Peyer's patch (tissue), 4 donors: ENCODE measurements at regions not wholly inside any gene's neighbourhood (a gene's known extent, or its start where the extent isn't known, plus 50 kb on each side); places are given as distances from the start of the nearest gene placed in this dataset.

Source experiments
- DNase-seq, 3 donors: peaks; one replicate each; pipeline ENCODE4 v3.0.0-alpha.2; 2017 to 2019
- H3K27ac ChIP-seq, 4 donors: fragments of 200-600 bp; sonication (generic); one replicate each; pipeline ENCODE4 v1.5.1; 2016 to 2019
- H3K27me3 ChIP-seq, 2 donors: fragments of 200-600 bp; sonication (generic); one replicate each; pipeline ENCODE4 v1.5.1; 2019
- H3K36me3 ChIP-seq, 3 donors: fragments of 200-600 bp; sonication (generic); one replicate each; pipeline ENCODE4 v1.5.1; 2016 to 2019
- H3K4me1 ChIP-seq, 4 donors: fragments of 200-600 bp; sonication (generic); one replicate each; pipeline ENCODE4 v1.5.1; 2016 to 2019
- H3K4me3 ChIP-seq, 4 donors: fragments of 200-600 bp; sonication (generic); 1 replicate in 3 of 4; 2 replicates in 1 of 4; pipeline ENCODE4 v1.5.1; 2016 to 2019; ENCODE audit warnings: mild to moderate bottlenecking in 1 of 4
- H3K9me3 ChIP-seq, 4 donors: fragments of 200-600 bp; sonication (generic); one replicate each; pipeline ENCODE4 v1.5.1; 2016 to 2019; ENCODE audit warnings: mild to moderate bottlenecking in 1 of 4
- CTCF ChIP-seq, 6 experiments: fragments of 450-650 bp in 4 of 6; fragments of 200-600 bp in 2 of 6; sonication (generic) in 1 of 6; IDR thresholded peaks; one replicate each; pipeline ENCODE4 v1.5.1; 2017 to 2019; ENCODE audit warnings: antibody characterized with exemption in 6 of 6, mild to moderate bottlenecking in 3 of 6, moderate library complexity in 1 of 6
- POLR2A ChIP-seq, 2 donors: fragments of 450-650 bp; IDR thresholded peaks; one replicate each; pipeline ENCODE4 v1.5.1; 2017; ENCODE audit warnings: antibody characterized with exemption in 2 of 2, mild to moderate bottlenecking in 2 of 2, moderate library complexity in 2 of 2

- H3K4me3 ChIP-seq: no peak overlapping the region
- TF ChIP-seq CTCF (IDR thresholded peaks at IDR 0.05) (no peak), POLR2A (IDR thresholded peaks at IDR 0.05) (no peak)
- no peak overlapping the region for H3K27ac ChIP-seq
- H3K36me3 ChIP-seq: no peaks in the 10 kb centered on the region
- no peaks in the 10 kb centered on the region for H3K9me3 ChIP-seq
- no peaks in the 10 kb centered on the region for H3K27me3 ChIP-seq
- no peak for DNase-seq
- no peaks in the 10 kb centered on the region for H3K4me1 ChIP-seq
Measured at GRCh38 chr13:65560936-65561335, 1669.2 kb downstream of the PCDH9 start.

- no peaks in the 10 kb centered on the region for H3K27me3 ChIP-seq
Measured at GRCh38 chr13:65555962-65556361, 1674.2 kb downstream of the PCDH9 start.

GRCh38 chr13:65553096-65553727, 1676.9 kb downstream of the PCDH9 start:
- TF ChIP-seq POLR2A (IDR thresholded peaks at IDR 0.05): no peak
- TF ChIP-seq CTCF (IDR thresholded peaks at IDR 0.05): no peak
- Histone ChIP-seq H3K27me3 (no peaks in the 10 kb centered on the region), H3K4me1 (no peaks in the 10 kb centered on the region), H3K9me3 (no peaks in the 10 kb centered on the region), H3K36me3 (no peaks in the 10 kb centered on the region), H3K4me3 (no peak overlapping the region), H3K27ac (no peak overlapping the region)
- DNase-seq: no peak

More at GRCh38 chr13:65555962-65556361, 1674.2 kb downstream of the PCDH9 start:
- no peak for DNase-seq
- no peak overlapping the region for H3K4me3 ChIP-seq
- no peak for TF ChIP-seq CTCF (IDR thresholded peaks at IDR 0.05)
- TF ChIP-seq POLR2A (IDR thresholded peaks at IDR 0.05): no peak
- no peak overlapping the region for H3K27ac ChIP-seq
- no peaks in the 10 kb centered on the region for H3K36me3 ChIP-seq
- H3K9me3 ChIP-seq: no peaks in the 10 kb centered on the region
- H3K4me1 ChIP-seq: no peaks in the 10 kb centered on the region

GRCh38 chr13:65551208-65551607, 1678.9 kb downstream of the PCDH9 start:
- no peaks in the 10 kb centered on the region for H3K9me3 ChIP-seq
- H3K27ac ChIP-seq: no peak overlapping the region
- no peak overlapping the region for H3K4me3 ChIP-seq
- no peaks in the 10 kb centered on the region for H3K4me1 ChIP-seq
- no peak for DNase-seq
- H3K27me3 ChIP-seq: no peaks in the 10 kb centered on the region
- TF ChIP-seq POLR2A (IDR thresholded peaks at IDR 0.05) (no peak), CTCF (IDR thresholded peaks at IDR 0.05) (no peak)
- H3K36me3 ChIP-seq: no peaks in the 10 kb centered on the region

GRCh38 chr13:65540175-65540574, 1690.0 kb downstream of the PCDH9 start:
- H3K9me3 ChIP-seq: no peaks in the 10 kb centered on the region
- no peak overlapping the region for H3K4me3 ChIP-seq
- H3K27me3 ChIP-seq: no peaks in the 10 kb centered on the region
- DNase-seq: no peak
- TF ChIP-seq CTCF (IDR thresholded peaks at IDR 0.05): no peak
- TF ChIP-seq POLR2A (IDR thresholded peaks at IDR 0.05): no peak
- H3K4me1 ChIP-seq: no peaks in the 10 kb centered on the region
- H3K27ac ChIP-seq: no peak overlapping the region
- H3K36me3 ChIP-seq: no peaks in the 10 kb centered on the region

GRCh38 chr13:65535370-65535769, 1694.8 kb downstream of the PCDH9 start:
- Histone ChIP-seq H3K36me3 (no peaks in the 10 kb centered on the region), H3K9me3 (no peaks in the 10 kb centered on the region), H3K27me3 (no peaks in the 10 kb centered on the region), H3K27ac (no peak overlapping the region), H3K4me3 (no peak overlapping the region), H3K4me1 (no peaks in the 10 kb centered on the region)
- no peak for TF ChIP-seq POLR2A (IDR thresholded peaks at IDR 0.05)
- TF ChIP-seq CTCF (IDR thresholded peaks at IDR 0.05): no peak
- DNase-seq: no peak
